Spinal cord (tissue), 9 donors: ENCODE measurements at regions not wholly inside any gene's neighbourhood (a gene's known extent, or its start where the extent isn't known, plus 50 kb on each side); places are given as distances from the start of the nearest gene placed in this dataset.
A peak's percentile ranks its signal among the peaks of the same experiment; 100 is the strongest.

ENCODE experiments used
- DNase-seq, 6 donors: peaks; one replicate each; pipeline versions ENCODE4 v3.0.0 to v3.0.0-alpha.2; 2013 to 2015; ENCODE audit warnings: low spot score in 6 of 6, low read depth in 4 of 6
- H3K27ac ChIP-seq: one replicate; pipeline ENCODE4 v1.5.1; 2013; ENCODE audit warnings: low read depth, low read length, control low read depth
- H3K27me3 ChIP-seq: one replicate; pipeline ENCODE4 v1.6.1; 2013; ENCODE audit warnings: low read length; ENCODE audit not compliant: control insufficient read depth, insufficient read depth
- H3K36me3 ChIP-seq: one replicate; pipeline ENCODE4 v1.6.1; 2013; ENCODE audit warnings: low read length; ENCODE audit not compliant: control insufficient read depth, insufficient read depth
- H3K4me1 ChIP-seq: one replicate; pipeline ENCODE4 v1.6.1; 2013; ENCODE audit warnings: low read length; ENCODE audit not compliant: control insufficient read depth, insufficient read depth
- H3K4me3 ChIP-seq: one replicate; pipeline ENCODE4 v1.5.1; 2013; ENCODE audit warnings: low read depth, low read length, control low read depth
- H3K9me3 ChIP-seq: one replicate; pipeline ENCODE4 v1.6.1; 2013; ENCODE audit warnings: low read length; ENCODE audit not compliant: control insufficient read depth, insufficient read depth
- WGBS: methylation state at CpG from one replicate; pipeline ENCODE4 v1.1.5; 2013; ENCODE audit warnings: missing lambda C conversion rate; ENCODE audit not compliant: insufficient coverage; 5-methylcytosine and 5-hydroxymethylcytosine counted together
- donor health status: healthy.

GRCh38 chr2:125490308-125490707 is 1165.7 kb upstream of the GYPC start:
- no peaks in the 10 kb centered on the region for H3K36me3 ChIP-seq
- no peak overlapping the region for H3K27ac ChIP-seq
- no peaks in the 10 kb centered on the region for H3K9me3 ChIP-seq
- no peak overlapping the region for H3K4me3 ChIP-seq
- H3K4me1 ChIP-seq = no peaks in the 10 kb centered on the region
- no peak for DNase-seq
- WGBS = 100% methylated on average over 1 of the region's 4 CpGs
- no peaks in the 10 kb centered on the region for H3K27me3 ChIP-seq

- DNase-seq = no peak
- H3K27me3 ChIP-seq = no peaks in the 10 kb centered on the region
- H3K27ac ChIP-seq = no peak overlapping the region
- no peak overlapping the region for H3K4me3 ChIP-seq
- no CpG with 5 or more reads among the region's 3 CpGs for WGBS
- no peaks in the 10 kb centered on the region for H3K36me3 ChIP-seq
- no peaks in the 10 kb centered on the region for H3K9me3 ChIP-seq
- no peaks in the 10 kb centered on the region for H3K4me1 ChIP-seq
Measured at GRCh38 chr2:125491663-125492062, 1164.3 kb upstream of the GYPC start.

- no CpG with 5 or more reads among the region's 1 CpG for WGBS
- peaks cover 3% of the 10 kb centered on the region for H3K9me3 ChIP-seq
- H3K27ac ChIP-seq = no peak overlapping the region
- H3K4me1 ChIP-seq = no peaks in the 10 kb centered on the region
- no peaks in the 10 kb centered on the region for H3K27me3 ChIP-seq
- H3K4me3 ChIP-seq = no peak overlapping the region
- no peak for DNase-seq
- H3K36me3 ChIP-seq = no peaks in the 10 kb centered on the region
Measured at GRCh38 chr2:125512313-125512712, 1143.6 kb upstream of the GYPC start.

GRCh38 chr2:125516496-125517109 is 1139.4 kb upstream of the GYPC start:
- H3K27me3 ChIP-seq = no peaks in the 10 kb centered on the region
- H3K27ac ChIP-seq = no peak overlapping the region
- 76% methylated on average over 2 of the region's 3 CpGs for WGBS
- no peak for DNase-seq
- no peaks in the 10 kb centered on the region for H3K4me1 ChIP-seq
- H3K9me3 ChIP-seq = no peaks in the 10 kb centered on the region
- H3K36me3 ChIP-seq = no peaks in the 10 kb centered on the region
- H3K4me3 ChIP-seq = no peak overlapping the region

- Histone ChIP-seq H3K36me3 (no peaks in the 10 kb centered on the region), H3K27ac (no peak overlapping the region), H3K27me3 (no peaks in the 10 kb centered on the region), H3K4me1 (no peaks in the 10 kb centered on the region), H3K4me3 (no peak overlapping the region), H3K9me3 (no peaks in the 10 kb centered on the region)
- WGBS = 76% methylated on average over 4 of the region's 5 CpGs
- DNase-seq = no peak
Measured at GRCh38 chr2:125526093-125526492, 1129.9 kb upstream of the GYPC start.

- no peaks in the 10 kb centered on the region for H3K27me3 ChIP-seq
- WGBS = no CpG with 5 or more reads among the region's 1 CpG
- DNase-seq = no peak
- no peak overlapping the region for H3K4me3 ChIP-seq
- no peaks in the 10 kb centered on the region for H3K9me3 ChIP-seq
- H3K36me3 ChIP-seq = no peaks in the 10 kb centered on the region
- H3K4me1 ChIP-seq = no peaks in the 10 kb centered on the region
- no peak overlapping the region for H3K27ac ChIP-seq
Measured at GRCh38 chr2:125535089-125535488, 1120.9 kb upstream of the GYPC start.

GRCh38 chr2:125543968-125544514 is 1111.9 kb upstream of the GYPC start:
- whole genome bisulfite sequencing = no CpG with 5 or more reads among the region's 1 CpG

GRCh38 chr2:125553768-125554167 is 1102.2 kb upstream of the GYPC start:
- no peaks in the 10 kb centered on the region for H3K36me3 ChIP-seq
- no peak overlapping the region for H3K4me3 ChIP-seq
- no CpG with 5 or more reads among the region's 1 CpG for WGBS
- peak in 1 of 6 donors; percentile 24 for DNase-seq
- H3K27ac ChIP-seq = no peak overlapping the region
- H3K27me3 ChIP-seq = no peaks in the 10 kb centered on the region
- H3K9me3 ChIP-seq = no peaks in the 10 kb centered on the region
- no peaks in the 10 kb centered on the region for H3K4me1 ChIP-seq

More at GRCh38 chr2:125543968-125544514, 1111.9 kb upstream of the GYPC start:
- no peaks in the 10 kb centered on the region for H3K4me1 ChIP-seq
- no peaks in the 10 kb centered on the region for H3K36me3 ChIP-seq
- no peaks in the 10 kb centered on the region for H3K9me3 ChIP-seq
- no peaks in the 10 kb centered on the region for H3K27me3 ChIP-seq
- DNase-seq = peak in 1 of 6 donors; percentile 18
- no peak overlapping the region for H3K27ac ChIP-seq
- no peak overlapping the region for H3K4me3 ChIP-seq

GRCh38 chr2:125554956-125555355 is 1101.0 kb upstream of the GYPC start:
- H3K9me3 ChIP-seq = no peaks in the 10 kb centered on the region
- no peaks in the 10 kb centered on the region for H3K4me1 ChIP-seq
- WGBS = no CpG with 5 or more reads among the region's 2 CpGs
- no peaks in the 10 kb centered on the region for H3K27me3 ChIP-seq
- no peak for DNase-seq
- H3K36me3 ChIP-seq = no peaks in the 10 kb centered on the region
- H3K27ac ChIP-seq = no peak overlapping the region
- H3K4me3 ChIP-seq = no peak overlapping the region

GRCh38 chr2:125559186-125559585 is 1096.8 kb upstream of the GYPC start:
- H3K27me3 ChIP-seq = no peaks in the 10 kb centered on the region
- H3K9me3 ChIP-seq = no peaks in the 10 kb centered on the region
- H3K4me1 ChIP-seq = no peaks in the 10 kb centered on the region
- no peak for DNase-seq
- no peak overlapping the region for H3K27ac ChIP-seq
- H3K4me3 ChIP-seq = no peak overlapping the region
- no peaks in the 10 kb centered on the region for H3K36me3 ChIP-seq
- whole genome bisulfite sequencing = no CpG with 5 or more reads among the region's 3 CpGs
